ENCODE measurements at regions not wholly inside any gene's neighbourhood (a gene's known extent, or its start where the extent isn't known, plus 50 kb on each side); places are given as distances from the start of the nearest gene placed in this dataset.

GRCh38 chr2:221309892-221310583 is 262.1 kb downstream of the EPHA4 start:
- Histone ChIP-seq H3K4me3 (ENCODE audit: low read depth, low read length) (no peak overlapping the region), H3K4me1 (ENCODE audit: control insufficient read depth, insufficient read depth, low read length) (peaks cover 13% of the 10 kb centered on the region), H3K27ac (ENCODE audit: low read depth, low read length) (no peak overlapping the region), H3K27me3 (ENCODE audit: control insufficient read depth, insufficient read depth, low read length) (no peaks in the 10 kb centered on the region), H3K36me3 (ENCODE audit: control insufficient read depth, insufficient read depth, low read length) (no peaks in the 10 kb centered on the region), H3K9me3 (ENCODE audit: control insufficient read depth, insufficient read depth, low read depth, low read length) (no peaks in the 10 kb centered on the region), H3K9ac (ENCODE audit: low read length) (no peak overlapping the region)

DNA sequence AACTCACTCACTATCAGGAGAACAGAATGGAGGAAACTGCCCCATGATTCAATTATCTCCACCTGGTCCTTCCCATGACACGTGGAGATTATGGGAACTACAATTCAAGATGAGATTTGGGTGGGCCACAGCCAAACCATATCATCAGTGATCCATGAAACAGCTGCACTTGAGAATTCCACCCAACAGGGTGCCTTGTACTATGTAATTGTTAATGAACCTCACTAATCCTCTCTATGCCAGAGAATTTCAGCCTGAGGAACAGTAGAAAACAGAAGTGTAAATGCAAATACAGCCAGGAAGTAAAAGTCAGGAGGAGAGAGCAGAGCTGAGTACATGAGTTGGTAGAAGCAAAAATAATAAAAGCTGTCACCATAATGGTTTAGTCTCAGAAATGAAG is 261.4 kb downstream of the EPHA4 start:
- Histone ChIP-seq H3K36me3 (ENCODE audit: control insufficient read depth, insufficient read depth, low read length) (no peaks in the 10 kb centered on the region), H3K4me1 (ENCODE audit: control insufficient read depth, insufficient read depth, low read length) (peaks cover 13% of the 10 kb centered on the region), H3K9ac (ENCODE audit: low read length) (no peak overlapping the region), H3K9me3 (ENCODE audit: control insufficient read depth, insufficient read depth, low read depth, low read length) (no peaks in the 10 kb centered on the region), H3K27me3 (ENCODE audit: control insufficient read depth, insufficient read depth, low read length) (no peaks in the 10 kb centered on the region), H3K27ac (ENCODE audit: low read depth, low read length) (no peak overlapping the region), H3K4me3 (ENCODE audit: low read depth, low read length) (no peak overlapping the region)

DNA sequence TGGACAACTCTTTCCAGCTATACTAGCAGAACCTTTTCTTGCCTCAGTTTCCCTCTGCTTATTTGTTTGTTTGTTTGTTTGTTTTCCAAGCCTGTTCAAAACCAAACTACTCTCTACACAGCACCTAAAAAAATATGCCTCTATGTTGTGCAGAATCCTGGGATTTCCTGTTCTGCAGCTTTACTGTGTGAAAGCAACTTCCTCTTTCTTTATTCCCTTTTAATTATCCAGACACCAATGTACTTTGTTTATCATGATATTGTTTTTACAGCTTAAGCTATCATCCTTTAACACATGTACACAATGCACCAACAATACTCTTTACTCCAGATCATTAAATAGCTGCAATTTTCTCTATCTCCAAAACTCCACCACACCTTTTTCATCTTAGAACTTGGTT is 259.5 kb downstream of the EPHA4 start:
- Histone ChIP-seq H3K36me3 (ENCODE audit: control insufficient read depth, insufficient read depth, low read length) (no peaks in the 10 kb centered on the region), H3K9ac (ENCODE audit: low read length) (no peak overlapping the region), H3K4me3 (ENCODE audit: low read depth, low read length) (no peak overlapping the region), H3K27me3 (ENCODE audit: control insufficient read depth, insufficient read depth, low read length) (no peaks in the 10 kb centered on the region), H3K27ac (ENCODE audit: low read depth, low read length) (no peak overlapping the region), H3K9me3 (ENCODE audit: control insufficient read depth, insufficient read depth, low read depth, low read length) (no peaks in the 10 kb centered on the region), H3K4me1 (ENCODE audit: control insufficient read depth, insufficient read depth, low read length) (peaks cover 13% of the 10 kb centered on the region)

DNA sequence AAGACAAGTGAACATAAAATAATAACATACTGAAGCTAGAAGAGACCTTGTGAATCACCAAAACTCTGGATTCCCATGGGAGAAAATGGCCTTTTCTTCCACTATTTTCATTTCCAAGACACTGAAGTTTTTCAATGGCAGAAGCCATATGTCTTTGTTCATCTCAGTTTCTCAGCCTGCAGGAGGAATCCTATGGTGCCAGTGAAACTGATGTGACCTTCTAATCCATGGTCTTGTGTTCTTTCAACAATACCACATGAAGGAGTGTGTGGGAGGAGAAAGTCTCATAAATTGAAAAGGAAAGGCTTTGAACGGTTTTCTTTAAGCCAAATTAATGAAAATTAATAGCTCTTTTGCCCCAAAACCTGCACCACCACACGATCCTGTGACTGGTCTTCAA is 257.3 kb downstream of the EPHA4 start:
- Histone ChIP-seq H3K36me3 (ENCODE audit: control insufficient read depth, insufficient read depth, low read length) (no peaks in the 10 kb centered on the region), H3K9me3 (ENCODE audit: control insufficient read depth, insufficient read depth, low read depth, low read length) (no peaks in the 10 kb centered on the region), H3K4me1 (ENCODE audit: control insufficient read depth, insufficient read depth, low read length) (peaks cover 9% of the 10 kb centered on the region), H3K9ac (ENCODE audit: low read length) (no peak overlapping the region), H3K27ac (ENCODE audit: low read depth, low read length) (no peak overlapping the region), H3K4me3 (ENCODE audit: low read depth, low read length) (no peak overlapping the region), H3K27me3 (ENCODE audit: control insufficient read depth, insufficient read depth, low read length) (no peaks in the 10 kb centered on the region)

DNA sequence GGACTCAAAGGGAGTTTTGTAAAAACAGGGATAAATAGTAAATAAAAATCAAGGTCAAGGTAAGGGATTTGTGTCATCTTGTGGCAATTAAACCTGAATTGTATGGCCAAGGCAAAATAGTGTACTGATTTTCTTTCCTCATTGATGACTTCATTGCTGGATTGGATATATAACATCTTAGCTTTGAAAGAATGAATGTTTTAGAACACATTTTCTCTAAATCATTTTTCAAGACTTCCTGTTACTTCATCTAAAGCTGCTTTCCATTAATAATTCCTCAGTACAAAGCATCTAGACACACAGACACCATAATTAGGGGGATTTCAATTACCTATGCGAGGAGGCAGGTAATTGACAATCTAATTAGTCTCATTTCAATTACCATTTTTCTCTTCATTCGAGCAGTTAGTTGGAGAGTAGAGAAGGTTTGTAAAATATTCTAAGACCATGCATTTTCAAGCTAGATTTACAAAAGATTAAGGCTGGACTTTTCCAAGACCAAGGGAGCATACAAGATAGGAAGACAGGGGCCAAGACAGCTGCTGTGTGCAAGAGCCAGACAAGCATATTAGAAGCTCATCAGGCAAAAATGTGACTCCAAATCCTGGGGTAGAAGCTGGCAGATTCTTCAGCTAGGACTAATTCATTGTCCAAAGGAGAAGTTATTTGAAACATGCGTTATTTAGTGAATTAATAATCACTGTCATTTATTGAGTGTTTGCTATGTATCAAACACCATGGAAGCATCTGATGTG is 253.6 kb downstream of the EPHA4 start:
- H3K27me3 ChIP-seq (ENCODE audit: control insufficient read depth, insufficient read depth, low read length), result no peaks in the 10 kb centered on the region
- no peaks in the 10 kb centered on the region for H3K4me1 ChIP-seq (ENCODE audit: control insufficient read depth, insufficient read depth, low read length)
- H3K9ac ChIP-seq (ENCODE audit: low read length), result no peak overlapping the region
- H3K9me3 ChIP-seq (ENCODE audit: control insufficient read depth, insufficient read depth, low read depth, low read length), result no peaks in the 10 kb centered on the region
- H3K36me3 ChIP-seq (ENCODE audit: control insufficient read depth, insufficient read depth, low read length), result no peaks in the 10 kb centered on the region
- no peak overlapping the region for H3K4me3 ChIP-seq (ENCODE audit: low read depth, low read length)
- H3K27ac ChIP-seq (ENCODE audit: low read depth, low read length), result no peak overlapping the region

GRCh38 chr2:221322741-221323140 is 249.4 kb downstream of the EPHA4 start:
- no peaks in the 10 kb centered on the region for H3K36me3 ChIP-seq (ENCODE audit: control insufficient read depth, insufficient read depth, low read length)

GRCh38 chr2:221323513-221323912 is 248.6 kb downstream of the EPHA4 start:
- Histone ChIP-seq H3K4me1 (ENCODE audit: control insufficient read depth, insufficient read depth, low read length) (no peaks in the 10 kb centered on the region), H3K9me3 (ENCODE audit: control insufficient read depth, insufficient read depth, low read depth, low read length) (no peaks in the 10 kb centered on the region), H3K4me3 (ENCODE audit: low read depth, low read length) (no peak overlapping the region), H3K27me3 (ENCODE audit: control insufficient read depth, insufficient read depth, low read length) (no peaks in the 10 kb centered on the region), H3K36me3 (ENCODE audit: control insufficient read depth, insufficient read depth, low read length) (no peaks in the 10 kb centered on the region), H3K9ac (ENCODE audit: low read length) (no peak overlapping the region), H3K27ac (ENCODE audit: low read depth, low read length) (no peak overlapping the region)

More at GRCh38 chr2:221322741-221323140, 249.4 kb downstream of the EPHA4 start:
- Histone ChIP-seq H3K4me3 (ENCODE audit: low read depth, low read length) (no peak overlapping the region), H3K4me1 (ENCODE audit: control insufficient read depth, insufficient read depth, low read length) (no peaks in the 10 kb centered on the region), H3K9ac (ENCODE audit: low read length) (no peak overlapping the region), H3K27me3 (ENCODE audit: control insufficient read depth, insufficient read depth, low read length) (no peaks in the 10 kb centered on the region), H3K27ac (ENCODE audit: low read depth, low read length) (no peak overlapping the region), H3K9me3 (ENCODE audit: control insufficient read depth, insufficient read depth, low read depth, low read length) (no peaks in the 10 kb centered on the region)

- no peak overlapping the region for H3K9ac ChIP-seq (ENCODE audit: low read length)
These were observed 241.7 kb downstream of the EPHA4 start for GRCh38 chr2:221330436-221330835.

GRCh38 chr2:221334481-221335218 is 237.5 kb downstream of the EPHA4 start:
- Histone ChIP-seq H3K9ac (ENCODE audit: low read length) (no peak overlapping the region), H3K4me1 (ENCODE audit: control insufficient read depth, insufficient read depth, low read length) (no peaks in the 10 kb centered on the region), H3K27me3 (ENCODE audit: control insufficient read depth, insufficient read depth, low read length) (no peaks in the 10 kb centered on the region), H3K9me3 (ENCODE audit: control insufficient read depth, insufficient read depth, low read depth, low read length) (no peaks in the 10 kb centered on the region), H3K27ac (ENCODE audit: low read depth, low read length) (no peak overlapping the region), H3K36me3 (ENCODE audit: control insufficient read depth, insufficient read depth, low read length) (no peaks in the 10 kb centered on the region), H3K4me3 (ENCODE audit: low read depth, low read length) (no peak overlapping the region)

More at GRCh38 chr2:221330436-221330835, 241.7 kb downstream of the EPHA4 start:
- Histone ChIP-seq H3K4me1 (ENCODE audit: control insufficient read depth, insufficient read depth, low read length) (no peaks in the 10 kb centered on the region), H3K4me3 (ENCODE audit: low read depth, low read length) (no peak overlapping the region), H3K27me3 (ENCODE audit: control insufficient read depth, insufficient read depth, low read length) (no peaks in the 10 kb centered on the region), H3K27ac (ENCODE audit: low read depth, low read length) (no peak overlapping the region), H3K36me3 (ENCODE audit: control insufficient read depth, insufficient read depth, low read length) (no peaks in the 10 kb centered on the region), H3K9me3 (ENCODE audit: control insufficient read depth, insufficient read depth, low read depth, low read length) (no peaks in the 10 kb centered on the region)

DNA sequence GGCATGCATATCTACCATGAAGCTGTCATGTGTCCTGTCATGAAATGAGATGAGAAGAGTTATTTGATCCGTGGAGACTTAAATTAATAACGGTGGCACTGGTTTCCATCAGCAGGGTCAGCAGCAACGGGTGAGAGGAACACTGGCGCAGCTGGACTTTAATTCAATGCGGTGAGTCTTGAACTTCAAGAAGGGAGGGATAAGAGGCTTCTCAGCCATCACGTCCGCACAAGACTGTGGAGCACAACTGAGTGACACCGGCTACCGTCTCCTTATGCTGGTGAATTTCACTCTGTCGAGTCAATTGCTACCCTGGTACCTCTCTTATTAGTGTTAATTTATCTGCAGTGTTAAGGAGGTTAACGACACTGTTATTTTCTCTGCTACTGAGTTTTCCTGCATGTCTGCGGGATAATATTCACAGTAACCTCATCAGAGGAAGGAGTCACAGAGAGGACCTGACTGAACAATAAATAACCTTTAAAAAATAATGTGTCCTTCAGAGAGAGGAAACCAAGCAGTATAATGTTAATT is 236.8 kb downstream of the EPHA4 start:
- no peaks in the 10 kb centered on the region for H3K36me3 ChIP-seq (ENCODE audit: control insufficient read depth, insufficient read depth, low read length)
- H3K9ac ChIP-seq (ENCODE audit: low read length), result no peak overlapping the region
- no peaks in the 10 kb centered on the region for H3K27me3 ChIP-seq (ENCODE audit: control insufficient read depth, insufficient read depth, low read length)
- no peaks in the 10 kb centered on the region for H3K9me3 ChIP-seq (ENCODE audit: control insufficient read depth, insufficient read depth, low read depth, low read length)
- H3K27ac ChIP-seq (ENCODE audit: low read depth, low read length), result no peak overlapping the region
- no peak overlapping the region for H3K4me3 ChIP-seq (ENCODE audit: low read depth, low read length)
- no peaks in the 10 kb centered on the region for H3K4me1 ChIP-seq (ENCODE audit: control insufficient read depth, insufficient read depth, low read length)

DNA sequence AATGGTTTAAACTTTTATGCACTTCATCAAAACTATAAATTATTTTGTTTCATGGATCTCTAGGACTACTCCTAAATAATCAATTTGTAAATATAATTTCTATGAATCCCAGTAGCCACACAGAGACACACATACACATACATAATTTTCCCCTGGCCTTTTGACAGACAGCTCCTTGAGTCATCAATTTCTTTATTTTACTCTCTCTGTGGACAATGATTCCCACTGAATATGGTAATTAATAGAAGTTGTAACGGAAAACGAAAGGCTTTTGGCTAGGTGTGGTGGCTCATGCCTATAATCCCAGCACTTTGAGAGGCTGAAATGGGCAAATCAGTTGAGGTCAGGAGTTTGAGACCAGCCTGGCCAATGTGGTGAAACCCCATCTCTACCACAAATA is 235.1 kb downstream of the EPHA4 start:
- Histone ChIP-seq H3K27me3 (ENCODE audit: control insufficient read depth, insufficient read depth, low read length) (no peaks in the 10 kb centered on the region), H3K36me3 (ENCODE audit: control insufficient read depth, insufficient read depth, low read length) (no peaks in the 10 kb centered on the region), H3K27ac (ENCODE audit: low read depth, low read length) (no peak overlapping the region), H3K9me3 (ENCODE audit: control insufficient read depth, insufficient read depth, low read depth, low read length) (no peaks in the 10 kb centered on the region), H3K4me3 (ENCODE audit: low read depth, low read length) (no peak overlapping the region), H3K4me1 (ENCODE audit: control insufficient read depth, insufficient read depth, low read length) (no peaks in the 10 kb centered on the region), H3K9ac (ENCODE audit: low read length) (no peak overlapping the region)

All from HUES6 (cell line).